HG02981 (cell line): ENCODE measurements at regions not wholly inside any gene's neighbourhood (a gene's known extent, or its start where the extent isn't known, plus 50 kb on each side); places are given as distances from the start of the nearest gene placed in this dataset.
"Not testable (repeated sequence)": the region's sequence is repeated elsewhere in the genome, so short reads cannot be mapped to it uniquely, and the experiment has no call there.

Experiments used
- ATAC-seq: cut with Tn5 transposase; IDR thresholded peaks from one replicate; pipeline ENCODE4 v1.9.1; 2021; ENCODE audit warnings: mild to moderate bottlenecking, moderate library complexity; ENCODE audit not compliant: unreplicated experiment

GRCh38 chr5:82583331-82583730, 305.2 kb upstream of the RPS23 start:
- not testable (repeated sequence) for ATAC-seq

- ATAC-seq = no peak
Observed at GRCh38 chr5:82564963-82565362, 286.8 kb upstream of the RPS23 start.

- ATAC-seq = no peak
Observed at GRCh38 chr5:82563745-82564144, 285.6 kb upstream of the RPS23 start.

GRCh38 chr5:82562696-82563240, 284.6 kb upstream of the RPS23 start:
- ATAC-seq = no peak

- no peak for ATAC-seq
Observed at GRCh38 chr5:82561797-82562196, 283.6 kb upstream of the RPS23 start.

- no peak for ATAC-seq
Observed at GRCh38 chr5:82560969-82561368, 282.8 kb upstream of the RPS23 start.

GRCh38 chr5:82560561-82560960, 282.4 kb upstream of the RPS23 start:
- no peak for ATAC-seq

- no peak for ATAC-seq
Observed at GRCh38 chr5:82551840-82552385, 273.8 kb upstream of the RPS23 start.

- no peak for ATAC-seq
Observed at GRCh38 chr5:82551192-82551591, 273.0 kb upstream of the RPS23 start.

- ATAC-seq = no peak
Observed at GRCh38 chr5:82549263-82549662, 271.1 kb upstream of the RPS23 start.

- no peak for ATAC-seq
Observed at GRCh38 chr5:82544004-82544403, 265.9 kb upstream of the RPS23 start.

- ATAC-seq = no peak
Observed at GRCh38 chr5:82540301-82540700, 262.1 kb upstream of the RPS23 start.

- no peak for ATAC-seq
Observed at GRCh38 chr5:82538339-82539034, 260.3 kb upstream of the RPS23 start.

GRCh38 chr5:82537687-82538306, 259.6 kb upstream of the RPS23 start:
- ATAC-seq = no peak

GRCh38 chr5:82534986-82535385, 256.8 kb upstream of the RPS23 start:
- no peak for ATAC-seq

GRCh38 chr5:82532075-82532474, 253.9 kb upstream of the RPS23 start:
- ATAC-seq = not testable (repeated sequence)

GRCh38 chr5:82526540-82526939, 248.4 kb upstream of the RPS23 start:
- no peak for ATAC-seq

- ATAC-seq = no peak
Observed at GRCh38 chr5:82525626-82526025, 247.5 kb upstream of the RPS23 start.

- no peak for ATAC-seq
Observed at GRCh38 chr5:82523633-82524032, 245.5 kb upstream of the RPS23 start.

GRCh38 chr5:82522897-82523296, 244.7 kb upstream of the RPS23 start:
- no peak for ATAC-seq

GRCh38 chr5:82521431-82522051, 243.4 kb upstream of the RPS23 start:
- no peak for ATAC-seq

GRCh38 chr5:82519558-82519957, 241.4 kb upstream of the RPS23 start:
- ATAC-seq = no peak
